SK-N-SH (cell line): ENCODE measurements at regions not wholly inside any gene's neighbourhood (a gene's known extent, or its start where the extent isn't known, plus 50 kb on each side); places are given as distances from the start of the nearest gene placed in this dataset.

Experiments used
- CTCF ChIA-PET: fragments of 300-600, 350-600 bp; formaldehyde crosslinking; extraction: SDS; loops from one replicate; lab custom pipeline; 2021; lab: Yijun Ruan, JAX
- POLR2A ChIA-PET: fragments of 350-600 bp; sonication (Branson Sonifier 250); formaldehyde crosslinking; extraction: SDS; loops from one replicate; lab custom pipeline; 2020; ENCODE audit warnings: antibody characterized with exemption, inconsistent platforms; lab: Yijun Ruan, JAX
- DNase-seq: peaks from one replicate; pipeline ENCODE4 v3.0.0; 2012
- H2AFZ ChIP-seq: fragments of 200-600 bp; sonication (generic); 2 replicates; pipeline ENCODE4 v1.8.1; 2016; ENCODE audit warnings: antibody characterized with exemption, mild to moderate bottlenecking, low read depth
- H3F3A ChIP-seq: fragments of 200-600 bp; sonication (generic); replicated peaks from 2 replicates; pipeline ENCODE3; 2016; ENCODE audit warnings: antibody characterized with exemption, mild to moderate bottlenecking; ENCODE audit not compliant: insufficient read depth
- H3K27ac ChIP-seq, 2 experiments: fragments of 200-500 bp in 1 of 2; fragments of 200-600 bp in 1 of 2; sonication (Bioruptor generic) in 1 of 2; sonication (generic), shearing (Covaris generic) in 1 of 2; 2 replicates each; pipeline versions ENCODE4 v1.5.1 to v1.6.1; 2014 to 2016; ENCODE audit warnings: low read depth in 2 of 2, inconsistent platforms in 1 of 2, low read length in 1 of 2, mild to moderate bottlenecking in 1 of 2, mixed read lengths in 1 of 2
- H3K27me3 ChIP-seq: fragments of 200-600 bp; sonication (generic), shearing (Covaris generic); 2 replicates; pipeline ENCODE4 v1.6.1; 2016; ENCODE audit warnings: mixed run types; ENCODE audit not compliant: insufficient read depth
- H3K36me3 ChIP-seq, 2 experiments: fragments of 200-500 bp in 1 of 2; fragments of 200-600 bp in 1 of 2; sonication (Bioruptor generic) in 1 of 2; sonication (generic) in 1 of 2; replicated peaks in 1 of 2; 2 replicates each; pipeline versions ENCODE3 to v1.5.1; 2014 to 2016; ENCODE audit warnings: low read length in 1 of 2, mild to moderate bottlenecking in 1 of 2; ENCODE audit not compliant: insufficient read depth in 2 of 2, control insufficient read depth in 1 of 2
- H3K4me1 ChIP-seq, 2 experiments: fragments of 200-500 bp in 1 of 2; fragments of 200-600 bp in 1 of 2; sonication (Bioruptor generic) in 1 of 2; sonication (generic), shearing (Covaris generic) in 1 of 2; 2 replicates each; pipeline versions ENCODE4 v1.5.1 to v1.6.1; 2014 to 2016; ENCODE audit warnings: low read depth in 1 of 2, low read length in 1 of 2, mixed run types in 1 of 2; ENCODE audit not compliant: insufficient read depth in 2 of 2, control insufficient read depth in 1 of 2
- H3K4me2 ChIP-seq: fragments of 200-600 bp; sonication (generic), shearing (Covaris generic); 2 replicates; pipeline ENCODE4 v1.6.1; 2017; ENCODE audit warnings: mixed run types
- H3K4me3 ChIP-seq, 2 experiments: fragments of 200-500 bp in 1 of 2; fragments of 200-600 bp in 1 of 2; sonication (Bioruptor generic) in 1 of 2; sonication (generic), shearing (Covaris generic) in 1 of 2; 2 replicates each; pipeline versions ENCODE4 v1.5.1 to v1.8.1; 2014 to 2016; ENCODE audit warnings: low read depth in 2 of 2, inconsistent platforms in 1 of 2, low read length in 1 of 2, mild to moderate bottlenecking in 1 of 2, mixed read lengths in 1 of 2, moderate library complexity in 1 of 2
- H3K79me2 ChIP-seq: fragments of 200-600 bp; sonication (generic); 2 replicates; pipeline ENCODE4 v1.8.1; 2017; ENCODE audit warnings: mild to moderate bottlenecking; ENCODE audit not compliant: insufficient read depth
- H3K9ac ChIP-seq: fragments of 200-600 bp; sonication (generic); 2 replicates; pipeline ENCODE4 v1.6.1; 2017; ENCODE audit warnings: mixed run types
- H3K9me2 ChIP-seq: fragments of 200-600 bp; sonication (generic); 2 replicates; pipeline ENCODE4 v1.6.1; 2017; ENCODE audit warnings: mixed run types
- H3K9me3 ChIP-seq: fragments of 200-600 bp; sonication (generic); 2 replicates; pipeline ENCODE4 v1.6.1; 2017; ENCODE audit warnings: mixed run types, mild to moderate bottlenecking, moderate library complexity
- H4K20me1 ChIP-seq: fragments of 200-600 bp; sonication (generic); 2 replicates; pipeline ENCODE4 v1.6.1; 2017; ENCODE audit warnings: mild to moderate bottlenecking, mixed run types; ENCODE audit not compliant: insufficient read depth
- CHD2 ChIP-seq: fragments of 150-350 bp; IDR thresholded peaks from 2 replicates; pipeline ENCODE4 v1.6.1; 2018; ENCODE audit warnings: low read length; ENCODE audit not compliant: partially characterized antibody
- CTCF ChIP-seq: fragments of 200-600 bp; sonication (generic); IDR thresholded peaks from 2 replicates; pipeline ENCODE4 v1.6.1; 2017; ENCODE audit warnings: antibody characterized with exemption, mild to moderate bottlenecking, moderate library complexity
- EP300 ChIP-seq, 2 experiments: IDR thresholded peaks; 2 replicates each; pipeline versions ENCODE4 v1.4.0 to v1.6.1; 2012; ENCODE audit warnings: borderline replicate concordance in 1 of 2, low read depth in 1 of 2, low read length in 1 of 2
- FOSL2 ChIP-seq: IDR thresholded peaks from 2 replicates; pipeline ENCODE4 v1.4.0; 2012; ENCODE audit warnings: low read depth, mild to moderate bottlenecking, moderate library complexity, borderline replicate concordance
- FOXJ3 ChIP-seq: sonication (generic); formaldehyde crosslinking; IDR thresholded peaks from 2 replicates; pipeline ENCODE4 v1.5.1; 2020; ENCODE audit warnings: mild to moderate bottlenecking, missing genetic modification reagents
- FOXM1 ChIP-seq: IDR thresholded peaks from 2 replicates; pipeline ENCODE4 v1.4.0; 2012; ENCODE audit warnings: low read depth, mild to moderate bottlenecking
- GABPA ChIP-seq: IDR thresholded peaks from 2 replicates; pipeline ENCODE4 v1.4.0; 2012; ENCODE audit warnings: low read depth, mild to moderate bottlenecking
- GATA2 ChIP-seq: sonication (generic); formaldehyde crosslinking; IDR thresholded peaks from 2 replicates; pipeline ENCODE4 v1.5.0; 2020; ENCODE audit warnings: mild to moderate bottlenecking, missing genetic modification reagents
- IRF3 ChIP-seq: fragments of 150-350 bp; IDR thresholded peaks from 2 replicates; pipeline ENCODE4 v1.6.1; 2016; ENCODE audit warnings: mild to moderate bottlenecking, low read depth, low read length
- JUND ChIP-seq: IDR thresholded peaks from 2 replicates; pipeline ENCODE4 v1.4.0; 2012
- PBX3 ChIP-seq: IDR thresholded peaks from 2 replicates; pipeline ENCODE4; 2012
- RCOR1 ChIP-seq: fragments of 150-350 bp; IDR thresholded peaks from 2 replicates; pipeline ENCODE4 v1.6.1; 2017; ENCODE audit warnings: antibody characterized with exemption, low read length
- REST ChIP-seq: IDR thresholded peaks from 2 replicates; pipeline ENCODE4 v1.6.1; 2012; ENCODE audit warnings: mild to moderate bottlenecking, low read depth, low read length, moderate library complexity
- RFX5 ChIP-seq: IDR thresholded peaks from 2 replicates; pipeline ENCODE4 v1.6.1; 2012; ENCODE audit warnings: mild to moderate bottlenecking, improper control_type of control experiment, low read length
- RXRA ChIP-seq: IDR thresholded peaks from 2 replicates; pipeline ENCODE4 v1.4.0; 2012; ENCODE audit warnings: low read depth, mild to moderate bottlenecking, borderline replicate concordance
- SIN3A ChIP-seq: IDR thresholded peaks from 2 replicates; pipeline ENCODE4 v1.6.1; 2012; ENCODE audit warnings: low read depth, mild to moderate bottlenecking, low read length, moderate library complexity, borderline replicate concordance
- SMC3 ChIP-seq: IDR thresholded peaks from 2 replicates; pipeline ENCODE4 v1.6.1; 2012; ENCODE audit warnings: low read depth, low read length, improper control_type of control experiment
- TEAD4 ChIP-seq: IDR thresholded peaks from 2 replicates; pipeline ENCODE4 v1.4.0; 2012; ENCODE audit warnings: mild to moderate bottlenecking, borderline replicate concordance; ENCODE audit not compliant: insufficient read depth
- USF2 ChIP-seq: fragments of 150-350 bp; IDR thresholded peaks from 2 replicates; pipeline ENCODE4 v1.6.1; 2017; ENCODE audit warnings: antibody characterized with exemption, low read length, low read depth, borderline replicate concordance
- WGBS: methylation state at CpG from one replicate; pipeline ENCODE4 v1.1.6; 2017; ENCODE audit warnings: low lambda C conversion rate; 5-methylcytosine and 5-hydroxymethylcytosine counted together

- no peak for DNase-seq
- no peak overlapping the region for H3K27ac ChIP-seq
- no peaks in the 10 kb centered on the region for H3K27me3 ChIP-seq
- H3K4me2 ChIP-seq, result no peak overlapping the region
- WGBS, result 52% methylated on average over 4 of the region's 4 CpGs
- no peaks in the 10 kb centered on the region for H3F3A ChIP-seq
- H3K4me1 ChIP-seq, result no peaks in the 10 kb centered on the region
- no peaks in the 10 kb centered on the region for H3K9me3 ChIP-seq
- no peaks in the 10 kb centered on the region for H3K9me2 ChIP-seq
- H2AFZ ChIP-seq, result no peak overlapping the region
- no peaks in the 10 kb centered on the region for H4K20me1 ChIP-seq
- TF ChIP-seq CTCF (no peak), JUND (no peak), GATA2 (CRISPR knock-in tag) (no peak), FOXM1 (no peak), RCOR1 (no peak), EP300 (IDR thresholded peaks at IDR 0.05; ENCODE audit: borderline replicate concordance in 1 of 2, low read depth in 1 of 2, low read length in 1 of 2) (no peak), FOXJ3 (CRISPR knock-in tag) (no peak), RXRA (no peak)
- H3K36me3 ChIP-seq, result no peaks in the 10 kb centered on the region
- ChIA-PET POLR2A (no interaction called here), CTCF (no interaction called here)
- H3K4me3 ChIP-seq, result no peak overlapping the region
- H3K9ac ChIP-seq, result no peak overlapping the region
- H3K79me2 ChIP-seq, result no peaks in the 10 kb centered on the region
Measured at GRCh38 chr20:8997701-8998117, 71.2 kb upstream of the PLCB4 start.

GRCh38 chr20:9011121-9011520, 57.8 kb upstream of the PLCB4 start:
- H3K4me2 ChIP-seq, result no peak overlapping the region
- no peak overlapping the region for H2AFZ ChIP-seq
- H3K9me2 ChIP-seq, result no peaks in the 10 kb centered on the region
- H3K9me3 ChIP-seq, result 0 out of 2 replicates have a peak, but pooled peaks cover 6% of the 10 kb centered on the region
- H3K9ac ChIP-seq, result no peak overlapping the region
- POLR2A ChIA-PET, result no interaction called here
- WGBS, result 85% methylated on average over 2 of the region's 2 CpGs
- no peaks in the 10 kb centered on the region for H3K79me2 ChIP-seq
- no peak for DNase-seq
- 0 out of 4 replicates have a peak, but pooled peaks cover 0 to 2% of the 10 kb centered on the region in 2 experiments for H3K4me1 ChIP-seq
- CTCF ChIA-PET, result no interaction called here
- no peaks in the 10 kb centered on the region for H3K27me3 ChIP-seq
- H4K20me1 ChIP-seq, result no peaks in the 10 kb centered on the region
- peaks cover 10% of the 10 kb centered on the region for H3F3A ChIP-seq
- H3K27ac ChIP-seq, result no peak overlapping the region
- H3K4me3 ChIP-seq, result no peak overlapping the region
- H3K36me3 ChIP-seq, result no peaks in the 10 kb centered on the region
- TF ChIP-seq TEAD4, result no peak
- TF ChIP-seq RXRA, result no peak
- no peak for TF ChIP-seq FOSL2
- TF ChIP-seq FOXJ3 (CRISPR knock-in tag), result no peak
- TF ChIP-seq USF2, result no peak
- TF ChIP-seq CHD2, result no peak
- TF ChIP-seq GATA2 (CRISPR knock-in tag), result no peak
- no peak for TF ChIP-seq SIN3A
- TF ChIP-seq EP300 (IDR thresholded peaks at IDR 0.05; ENCODE audit: borderline replicate concordance in 1 of 2, low read depth in 1 of 2, low read length in 1 of 2), result no peak
- TF ChIP-seq GABPA, result no peak
- TF ChIP-seq IRF3, result no peak
- TF ChIP-seq REST, result no peak
- TF ChIP-seq RFX5, result no peak
- no peak for TF ChIP-seq SMC3
- TF ChIP-seq JUND, result no peak
- TF ChIP-seq PBX3, result no peak
